ES-I3 (cell line): ENCODE measurements at regions not wholly inside any gene's neighbourhood (a gene's known extent, or its start where the extent isn't known, plus 50 kb on each side); places are given as distances from the start of the nearest gene placed in this dataset.
"Not testable (repeated sequence)": the region's sequence is repeated elsewhere in the genome, so short reads cannot be mapped to it uniquely, and the experiment has no call there.

ENCODE experiments used
- H3K36me3 ChIP-seq: 2 replicates; pipeline ENCODE4 v1.6.1; 2013; ENCODE audit warnings: mild to moderate bottlenecking, low read length, control low read depth, moderate library complexity; ENCODE audit not compliant: insufficient read depth
- H3K4me1 ChIP-seq: 2 replicates; pipeline ENCODE4 v1.6.1; 2013; ENCODE audit warnings: mild to moderate bottlenecking, control low read depth, low read length; ENCODE audit not compliant: insufficient read depth
- H3K9ac ChIP-seq: 2 replicates; pipeline ENCODE4 v1.6.1; 2013; ENCODE audit warnings: low read depth, mild to moderate bottlenecking, low read length, moderate library complexity
- H3K9me3 ChIP-seq: 2 replicates; pipeline ENCODE4 v1.6.1; 2013; ENCODE audit warnings: mild to moderate bottlenecking, low read length, moderate library complexity; ENCODE audit not compliant: control insufficient read depth, insufficient read depth

DNA sequence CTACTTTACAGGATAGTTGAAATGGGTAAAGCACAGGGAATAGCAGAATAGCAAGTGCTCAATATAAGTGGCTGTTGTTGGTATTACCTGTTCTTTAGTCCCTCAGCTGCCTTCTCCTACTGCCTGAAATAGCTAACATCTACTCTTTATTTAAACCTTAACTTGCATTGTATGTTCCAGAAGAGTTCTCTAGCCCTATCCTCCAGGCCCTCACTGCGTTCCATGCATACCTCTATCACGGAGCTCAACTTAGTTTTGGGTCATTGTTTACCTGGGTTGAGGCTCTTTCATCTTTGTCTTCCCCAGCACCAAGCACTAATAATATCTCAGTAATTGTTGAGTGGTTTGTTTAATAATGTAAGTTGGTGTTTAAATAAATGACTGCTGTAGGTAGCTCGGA is 242.2 kb upstream of the FANCL start:
- Histone ChIP-seq H3K9ac (no peak overlapping the region), H3K9me3 (peaks cover 6% of the 10 kb centered on the region), H3K4me1 (peaks cover 7% of the 10 kb centered on the region; the same call in 1 of the 2 replicates), H3K36me3 (no peaks in the 10 kb centered on the region)

DNA sequence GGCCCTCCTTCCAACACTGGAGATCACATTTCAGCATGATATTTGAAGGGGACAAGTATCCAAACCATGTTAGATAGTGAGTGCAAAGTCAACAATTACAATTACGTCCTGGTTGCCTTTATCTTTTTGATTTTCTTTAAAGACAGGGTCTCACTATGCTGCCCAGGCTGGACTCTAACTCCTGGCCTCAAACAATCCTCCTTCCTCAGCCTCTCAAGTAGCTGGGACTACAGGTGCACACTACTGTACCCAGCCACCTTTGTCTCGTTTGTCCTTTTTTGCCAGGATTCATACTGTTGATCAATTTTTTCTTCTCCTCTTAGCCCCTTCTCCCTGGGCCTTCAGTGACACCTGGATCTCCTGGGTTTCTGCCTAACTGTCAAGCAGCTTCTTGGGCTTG is 240.5 kb upstream of the FANCL start:
- Histone ChIP-seq H3K36me3 (no peaks in the 10 kb centered on the region), H3K9ac (no peak overlapping the region), H3K9me3 (peaks cover 1% of the 10 kb centered on the region; the same call in 1 of the 2 replicates), H3K4me1 (peaks cover 7% of the 10 kb centered on the region; the same call in 1 of the 2 replicates)

GRCh38 chr2:58480141-58480540 is 239.0 kb upstream of the FANCL start:
- Histone ChIP-seq H3K9ac (no peak overlapping the region), H3K36me3 (no peaks in the 10 kb centered on the region), H3K9me3 (no peaks in the 10 kb centered on the region), H3K4me1 (peaks cover 7% of the 10 kb centered on the region; the same call in 1 of the 2 replicates)

DNA sequence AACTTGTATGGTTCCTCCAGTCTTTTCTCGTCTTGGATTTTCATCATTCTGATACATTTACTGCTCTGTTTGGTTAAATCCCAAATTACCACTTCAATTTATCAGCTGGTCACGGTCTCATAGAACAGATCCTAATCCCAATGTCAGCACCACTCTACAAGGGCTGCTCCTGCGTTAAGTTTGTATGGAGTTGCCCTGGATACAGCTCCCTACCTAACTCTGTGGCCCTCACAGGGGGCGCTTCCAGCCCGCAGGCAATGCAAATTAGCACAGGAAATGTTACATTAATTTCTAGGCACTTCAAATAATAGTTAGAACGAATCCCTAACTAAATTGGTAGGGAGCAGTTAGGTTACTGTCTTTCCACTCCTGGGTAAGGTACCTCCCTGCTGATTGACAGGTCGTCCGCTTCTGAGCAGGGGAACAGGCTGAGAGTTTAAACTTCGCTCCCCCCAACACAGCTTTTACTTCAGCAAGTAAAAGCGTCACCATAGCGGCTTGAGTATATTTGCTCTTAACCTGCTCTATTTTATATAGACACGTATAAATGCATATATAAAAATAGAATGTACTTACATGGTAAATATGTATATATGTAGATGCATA is 238.5 kb upstream of the FANCL start:
- Histone ChIP-seq H3K9ac (no peak overlapping the region; the same call in 1 of the 2 replicates), H3K9me3 (no peaks in the 10 kb centered on the region), H3K36me3 (no peaks in the 10 kb centered on the region), H3K4me1 (peaks cover 7% of the 10 kb centered on the region; the same call in 1 of the 2 replicates)

DNA sequence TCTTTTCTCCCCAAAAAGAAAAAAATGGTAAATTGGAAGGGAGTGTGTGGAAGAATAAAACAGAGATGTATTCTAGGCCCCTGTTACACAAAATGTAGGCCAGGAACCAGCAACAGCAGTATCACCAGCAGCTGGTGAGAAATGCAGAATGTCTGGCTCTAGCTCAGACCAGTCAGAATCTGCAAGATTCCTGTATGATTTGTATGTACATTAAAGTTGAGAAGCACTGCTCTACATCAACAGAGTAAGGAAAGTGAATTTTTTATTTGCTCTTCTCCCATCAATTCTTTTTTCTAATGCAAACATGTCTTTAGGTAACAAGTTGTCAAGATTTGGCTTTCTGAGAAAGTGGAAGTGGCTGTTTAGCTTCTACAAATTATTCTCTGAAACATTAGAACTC is 235.4 kb upstream of the FANCL start:
- H3K36me3 ChIP-seq, result no peaks in the 10 kb centered on the region
- H3K4me1 ChIP-seq, result peaks cover 7% of the 10 kb centered on the region; the same call in 1 of the 2 replicates
- H3K9ac ChIP-seq, result no peak overlapping the region
- no peaks in the 10 kb centered on the region for H3K9me3 ChIP-seq

DNA sequence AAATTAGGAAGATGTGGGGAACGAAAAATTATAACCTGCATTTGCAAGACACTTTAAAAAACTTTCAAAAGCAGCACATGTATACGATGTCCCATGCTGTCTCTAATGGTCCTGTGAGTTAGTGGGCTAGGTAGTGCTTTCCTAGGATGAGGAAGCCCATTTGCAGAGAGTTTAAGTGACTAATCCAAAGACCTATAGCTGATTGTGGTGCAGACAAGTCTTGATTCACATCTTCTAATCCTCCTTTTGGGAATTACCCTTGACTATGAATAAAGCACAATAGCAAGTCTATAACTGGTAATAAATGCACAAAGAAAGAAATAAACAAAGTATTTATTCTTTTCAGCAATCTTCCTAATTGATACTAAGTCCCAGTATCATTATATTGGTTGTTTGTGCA is 234.6 kb upstream of the FANCL start:
- Histone ChIP-seq H3K4me1 (peaks cover 7% of the 10 kb centered on the region; the same call in 1 of the 2 replicates), H3K36me3 (no peaks in the 10 kb centered on the region), H3K9ac (no peak overlapping the region), H3K9me3 (no peaks in the 10 kb centered on the region)

- no peak overlapping the region for H3K9ac ChIP-seq
- no peaks in the 10 kb centered on the region for H3K36me3 ChIP-seq
- H3K4me1 ChIP-seq, result no peaks in the 10 kb centered on the region
- H3K9me3 ChIP-seq, result no peaks in the 10 kb centered on the region
These were observed 232.0 kb upstream of the FANCL start for GRCh38 chr2:58473165-58473564.

- no peak overlapping the region for H3K9ac ChIP-seq
- H3K36me3 ChIP-seq, result no peaks in the 10 kb centered on the region
- H3K9me3 ChIP-seq, result no peaks in the 10 kb centered on the region
- H3K4me1 ChIP-seq, result no peaks in the 10 kb centered on the region
These were observed 225.7 kb upstream of the FANCL start for GRCh38 chr2:58466804-58467203.

GRCh38 chr2:58466021-58466420 is 224.9 kb upstream of the FANCL start:
- H3K36me3 ChIP-seq, H3K9me3 ChIP-seq, H3K9ac ChIP-seq, H3K4me1 ChIP-seq: not testable (repeated sequence)

GRCh38 chr2:58460670-58461069 is 219.5 kb upstream of the FANCL start:
- Histone ChIP-seq H3K4me1 (no peaks in the 10 kb centered on the region), H3K36me3 (no peaks in the 10 kb centered on the region)

DNA sequence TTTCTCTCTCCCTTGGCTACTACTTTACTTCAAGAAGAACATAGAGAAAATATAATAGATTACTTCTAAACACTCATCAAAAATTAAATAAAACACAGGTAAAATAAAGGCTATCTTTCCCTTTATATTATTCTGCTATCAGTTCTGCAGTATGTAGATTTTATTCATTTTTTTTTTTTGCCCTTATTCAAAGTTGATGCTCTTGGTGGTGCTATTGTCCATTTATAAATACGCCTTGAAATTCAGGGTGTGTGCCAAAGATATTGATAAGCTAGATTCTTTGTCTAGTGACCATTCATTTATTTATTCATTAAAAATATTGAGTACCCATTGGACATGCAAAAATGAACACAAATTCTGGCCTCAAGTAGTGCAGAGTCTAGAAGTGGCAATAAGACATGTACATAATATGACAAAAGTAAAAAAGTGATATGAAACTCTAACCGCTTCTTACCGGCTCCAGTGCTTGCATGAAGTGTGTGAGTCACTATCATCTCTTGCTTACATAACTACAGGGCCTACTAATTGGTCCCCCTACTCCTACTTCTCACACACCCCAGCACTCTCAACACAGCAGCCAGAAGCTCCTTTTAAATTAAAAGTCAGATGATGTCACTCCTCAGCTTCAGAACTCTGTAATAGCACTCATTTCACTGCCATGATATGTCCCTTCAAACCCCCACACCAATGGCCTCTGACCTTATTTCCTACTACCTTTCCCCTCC is 208.3 kb upstream of the FANCL start:
- Histone ChIP-seq H3K4me1 (peaks cover 17% of the 10 kb centered on the region), H3K9ac (no peak overlapping the region), H3K36me3 (no peaks in the 10 kb centered on the region), H3K9me3 (no peaks in the 10 kb centered on the region)

More at GRCh38 chr2:58460670-58461069, 219.5 kb upstream of the FANCL start:
- H3K9me3 ChIP-seq, result no peaks in the 10 kb centered on the region
- no peak overlapping the region for H3K9ac ChIP-seq

GRCh38 chr2:58448845-58449244 is 207.7 kb upstream of the FANCL start:
- Histone ChIP-seq H3K36me3 (no peaks in the 10 kb centered on the region), H3K9me3 (no peaks in the 10 kb centered on the region), H3K9ac (no peak overlapping the region), H3K4me1 (peaks cover 17% of the 10 kb centered on the region)

DNA sequence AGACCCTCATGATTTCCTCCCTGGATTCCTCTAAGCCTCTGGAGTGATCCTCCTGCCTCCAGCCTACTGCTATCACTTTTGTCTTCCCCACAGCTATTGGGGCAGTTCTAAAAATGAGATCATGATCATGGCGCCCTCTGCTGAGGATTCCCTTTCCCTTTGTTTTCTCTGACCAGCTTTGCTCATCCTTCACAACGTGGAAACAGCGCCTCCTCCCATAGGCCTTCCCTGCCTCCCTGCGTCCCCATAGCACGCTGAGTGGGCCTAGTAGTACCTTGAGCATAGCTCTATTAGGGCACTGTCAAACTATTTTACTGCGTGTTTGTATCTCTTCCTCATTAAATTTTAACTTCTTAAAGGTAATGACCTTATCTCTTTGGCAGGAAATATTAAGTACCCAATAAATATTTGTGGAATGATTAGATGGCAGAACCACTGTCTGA is 207.0 kb upstream of the FANCL start:
- Histone ChIP-seq H3K4me1 (peaks cover 17% of the 10 kb centered on the region), H3K9ac (0 out of 2 replicates have a peak overlapping the region, but pooled peaks have one; percentile 14), H3K9me3 (no peaks in the 10 kb centered on the region), H3K36me3 (no peaks in the 10 kb centered on the region)

DNA sequence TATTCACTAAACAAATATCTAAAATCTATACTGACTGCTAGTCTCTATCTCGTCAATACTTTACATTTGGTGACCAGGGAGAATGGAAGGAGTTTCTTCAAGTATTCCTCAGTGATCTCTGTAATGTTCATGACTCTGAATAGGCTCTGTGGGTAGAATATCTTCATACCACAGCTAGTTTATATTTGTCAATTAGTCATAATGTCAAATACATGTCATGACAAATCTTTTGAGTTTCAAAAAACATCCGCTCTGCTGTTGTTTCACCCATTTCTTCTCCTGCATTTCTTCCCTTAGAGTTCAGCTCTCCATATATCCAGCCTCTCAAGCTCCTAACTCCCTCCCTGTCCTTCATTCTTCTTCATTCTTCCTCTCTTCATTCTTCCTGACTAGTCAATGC is 206.5 kb upstream of the FANCL start:
- H3K36me3 ChIP-seq, result no peaks in the 10 kb centered on the region
- H3K9ac ChIP-seq, result 0 out of 2 replicates have a peak overlapping the region, but pooled peaks have one; percentile 14
- H3K4me1 ChIP-seq, result peaks cover 17% of the 10 kb centered on the region
- no peaks in the 10 kb centered on the region for H3K9me3 ChIP-seq

- no peaks in the 10 kb centered on the region for H3K36me3 ChIP-seq
- H3K4me1 ChIP-seq, result peaks cover 5% of the 10 kb centered on the region; the same call in 1 of the 2 replicates
- no peaks in the 10 kb centered on the region for H3K9me3 ChIP-seq
- H3K9ac ChIP-seq, result no peak overlapping the region
These were observed 200.5 kb upstream of the FANCL start for GRCh38 chr2:58441643-58442042.
